GM19099 (cell line): ENCODE measurements at regions not wholly inside any gene's neighbourhood (a gene's known extent, or its start where the extent isn't known, plus 50 kb on each side); places are given as distances from the start of the nearest gene placed in this dataset.
A peak's percentile ranks its signal among the peaks of the same experiment; 100 is the strongest.

Source experiments
- POLR2A ChIP-seq: IDR thresholded peaks from 3 replicates; pipeline ENCODE4 v1.6.1; 2011; ENCODE audit warnings: low read depth; ENCODE audit not compliant: insufficient read length; ENCODE audit errors: extremely low read depth

DNA sequence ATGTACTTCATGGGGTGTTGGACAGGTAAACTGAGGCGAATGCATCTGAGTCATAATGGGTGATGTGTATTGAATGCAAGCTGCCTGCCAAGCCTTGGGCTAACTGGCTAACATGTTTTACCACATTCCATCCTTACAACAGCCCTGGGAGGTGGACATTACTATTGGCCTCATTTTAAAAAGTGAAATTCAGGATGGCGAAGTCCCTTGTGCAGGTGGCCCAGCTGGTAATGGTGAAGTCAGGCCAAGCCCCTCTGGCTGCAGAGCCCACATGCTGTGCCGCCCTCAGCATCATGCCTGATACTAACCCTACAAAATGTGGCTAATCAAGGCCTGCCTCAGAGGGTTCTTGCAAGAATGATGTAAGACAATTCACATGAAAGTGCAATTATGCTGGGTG, 60.0 kb upstream of the CHD2 start:
- no peak for TF ChIP-seq POLR2A

DNA sequence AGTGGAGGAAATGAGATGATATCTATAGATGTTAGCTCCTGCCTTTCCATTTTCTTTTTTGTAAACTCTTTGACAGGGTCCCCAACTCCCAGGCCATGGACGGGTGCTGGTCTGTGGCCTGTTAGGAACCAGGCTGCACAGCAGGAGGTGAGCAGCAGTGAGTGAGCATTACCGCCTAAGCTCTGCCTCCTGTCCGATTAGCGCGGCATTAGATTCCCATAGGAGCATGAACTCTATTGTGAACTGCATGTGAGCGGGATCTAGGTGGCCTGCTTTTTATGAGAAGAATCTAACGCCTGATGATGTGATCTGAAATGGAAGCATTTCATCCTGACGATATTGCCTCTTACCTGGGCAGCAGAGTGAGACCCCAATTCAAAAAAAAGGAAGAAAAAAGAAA, 56.8 kb upstream of the CHD2 start:
- no peak for TF ChIP-seq POLR2A

DNA sequence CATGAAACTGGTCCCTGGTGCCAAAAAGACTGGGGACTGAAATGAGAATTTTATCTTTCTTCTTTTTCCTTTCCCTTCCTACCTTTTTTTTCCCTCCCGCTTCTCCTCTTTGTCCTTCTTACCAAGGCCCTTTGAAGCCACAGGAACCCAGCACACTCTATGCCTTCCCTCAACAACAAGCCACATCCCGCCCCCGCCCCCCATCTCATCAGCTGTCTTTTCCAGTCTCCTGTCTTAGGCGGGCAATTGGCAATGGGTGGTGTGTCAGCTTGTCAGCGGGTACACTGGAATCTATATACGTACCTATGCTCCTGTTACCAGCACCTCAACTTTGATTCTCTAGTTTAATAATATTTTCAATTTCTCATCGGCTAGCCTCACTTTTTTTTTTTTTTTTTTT, 56.3 kb upstream of the CHD2 start:
- TF ChIP-seq POLR2A: no peak

DNA sequence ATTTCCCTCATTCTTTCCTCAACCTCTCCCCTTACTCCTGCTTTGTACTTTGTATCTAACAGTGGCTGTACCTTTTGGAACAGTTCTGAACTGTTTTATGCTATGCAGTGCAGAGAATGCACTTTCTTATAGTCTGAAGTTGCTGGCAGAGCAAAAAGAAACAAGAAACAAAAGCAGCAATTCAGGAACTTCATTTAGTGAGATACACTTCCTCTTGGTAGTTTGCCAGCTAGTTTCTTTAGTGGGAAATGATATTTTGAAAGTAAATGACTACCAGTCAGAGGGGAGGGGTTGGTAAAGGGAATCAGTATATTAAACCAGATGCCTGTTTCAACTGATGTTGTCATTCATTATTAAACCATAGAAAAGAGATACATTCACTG, 55.0 kb upstream of the CHD2 start:
- peak; percentile 44 for TF ChIP-seq POLR2A

DNA sequence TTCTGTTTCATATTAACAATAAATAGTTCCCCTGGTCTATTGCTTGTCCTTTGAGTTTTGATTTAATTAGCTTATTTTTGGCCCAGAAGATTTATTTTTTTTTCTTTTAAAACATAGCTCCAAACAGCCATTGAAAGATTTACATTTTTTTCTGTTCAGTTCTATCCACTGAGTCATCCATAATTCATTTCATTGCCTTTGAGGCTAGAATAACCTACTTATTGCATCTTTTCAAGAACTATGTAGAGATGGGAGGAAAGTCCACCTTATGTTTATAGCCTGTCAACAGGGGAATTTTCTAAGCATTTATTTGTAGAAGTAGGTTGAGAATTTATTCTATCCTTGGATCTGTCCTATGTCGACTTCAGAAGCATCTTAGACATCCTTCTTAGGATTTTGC, 53.4 kb upstream of the CHD2 start:
- no peak for TF ChIP-seq POLR2A

DNA sequence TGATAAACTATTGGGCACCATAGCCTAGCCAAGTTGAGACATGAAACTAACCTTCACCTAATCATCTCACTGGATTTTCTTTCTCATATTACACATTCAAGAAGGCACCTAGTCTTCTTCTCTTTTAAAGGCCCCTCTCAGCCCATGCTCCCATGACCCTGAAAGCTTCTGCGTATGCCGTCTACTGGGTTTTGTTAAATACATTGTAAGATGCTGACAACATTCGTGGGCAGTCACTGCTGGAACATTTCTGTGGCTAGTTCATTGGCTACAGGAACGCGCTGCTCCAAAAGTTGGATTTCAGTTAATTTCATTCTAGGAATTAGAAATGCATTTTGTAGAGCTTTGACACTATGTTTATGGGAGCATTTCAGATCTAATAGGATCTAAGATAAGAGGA, 52.3 kb upstream of the CHD2 start:
- no peak for TF ChIP-seq POLR2A

DNA sequence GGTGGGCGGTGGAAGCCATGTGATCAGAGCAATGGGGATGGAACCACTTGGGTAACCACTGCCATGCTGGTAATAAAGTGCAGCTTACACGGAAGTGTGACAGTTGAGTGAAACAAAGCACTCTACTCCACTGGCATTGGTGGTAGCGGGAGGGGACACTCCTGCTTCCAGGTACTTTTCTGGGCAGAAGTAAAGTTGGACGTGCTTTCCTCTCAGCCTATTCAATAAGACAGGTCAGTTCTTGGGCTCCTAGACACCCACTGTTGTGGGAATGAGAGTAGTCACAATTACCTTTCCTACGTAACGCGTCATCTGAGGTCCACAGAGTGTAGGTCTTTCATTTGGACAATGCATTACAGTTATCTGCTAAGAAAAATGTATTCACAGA, 51.7 kb upstream of the CHD2 start:
- TF ChIP-seq POLR2A: no peak

DNA sequence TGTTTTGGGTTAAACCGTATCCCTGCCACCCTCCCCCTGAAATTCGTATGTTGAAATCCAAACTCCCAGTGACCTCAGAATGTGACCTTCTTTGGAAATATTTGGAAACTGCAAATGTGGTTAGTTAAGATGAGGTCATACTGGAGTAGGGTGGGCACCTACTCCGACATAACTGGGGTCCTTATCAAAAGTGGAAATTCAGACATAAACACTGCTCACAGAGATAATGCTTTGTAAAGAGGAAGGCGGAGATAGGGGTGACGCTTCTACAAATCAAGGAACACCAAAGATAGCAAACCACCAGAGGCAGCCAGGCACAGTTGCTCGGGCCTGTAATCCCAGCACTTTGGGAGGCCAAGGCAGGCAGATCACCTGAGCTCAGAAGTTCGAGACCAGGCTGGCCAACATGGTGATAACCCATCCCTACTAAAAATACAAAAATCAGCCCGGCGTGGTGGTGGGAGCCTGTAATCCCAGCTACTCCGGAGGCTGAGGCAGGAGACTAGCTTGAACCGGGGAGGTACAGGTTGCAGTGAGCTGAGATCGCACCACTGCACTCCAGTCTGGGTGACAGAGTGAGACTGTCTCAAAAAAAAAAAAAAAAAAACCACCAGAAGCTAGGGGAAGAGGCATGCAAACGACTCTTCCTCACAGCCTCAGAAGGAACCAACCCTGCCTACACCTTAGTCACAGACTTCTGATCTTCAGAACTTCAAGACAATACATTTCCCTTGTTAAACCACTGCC, 51.1 kb upstream of the CHD2 start:
- no peak for TF ChIP-seq POLR2A
